Mammary epithelial cell (primary cell): ENCODE measurements at regions not wholly inside any gene's neighbourhood (a gene's known extent, or its start where the extent isn't known, plus 50 kb on each side); places are given as distances from the start of the nearest gene placed in this dataset.

Experiments used
- EZH2 ChIP-seq: IDR thresholded peaks from 2 replicates; pipeline ENCODE4 v1.6.1; 2012; ENCODE audit warnings: low read length, inconsistent platforms, borderline replicate concordance
- TF ChIP-seq, protein P1 (sequence below), 2 donors: IDR thresholded peaks in 1 of 2; conservative IDR thresholded peaks in 1 of 2; 2 replicates each; pipeline ENCODE4 v1.5.1; 2011 to 2012; ENCODE audit warnings: inconsistent platforms in 2 of 2, low read length in 2 of 2, mild to moderate bottlenecking in 2 of 2, control low read depth in 1 of 2, low read depth in 1 of 2; ENCODE audit not compliant: insufficient read depth in 1 of 2; ENCODE audit errors: extremely low read depth in 1 of 2

DNA sequence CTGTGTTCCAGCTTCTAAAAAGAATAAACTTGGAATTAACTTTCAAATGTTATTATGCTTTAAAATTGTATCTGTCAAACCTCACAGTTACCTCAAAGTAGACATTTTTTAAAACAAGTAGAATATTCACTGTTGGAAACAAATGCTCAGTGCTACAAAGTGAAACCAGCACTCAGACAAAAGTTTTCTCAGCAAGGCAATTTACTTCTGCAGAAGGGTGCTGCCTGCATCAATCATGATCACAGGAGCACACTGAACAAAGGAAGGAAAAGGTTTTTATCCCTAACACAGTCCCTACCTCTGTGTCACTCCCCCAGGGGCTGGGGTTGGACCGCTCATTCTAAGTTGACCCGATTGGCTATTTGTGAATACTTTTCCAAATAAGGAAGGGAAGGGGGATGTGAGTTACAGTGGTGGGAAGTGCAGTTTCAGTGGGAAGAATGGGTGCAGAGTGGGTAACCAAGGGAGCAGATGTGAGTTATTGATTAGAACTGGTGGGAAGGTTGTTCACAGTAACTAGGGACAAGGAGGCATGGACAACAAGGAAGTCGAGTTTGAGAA is 63.0 kb upstream of the CDK20 start:
- TF ChIP-seq, protein P1, sequence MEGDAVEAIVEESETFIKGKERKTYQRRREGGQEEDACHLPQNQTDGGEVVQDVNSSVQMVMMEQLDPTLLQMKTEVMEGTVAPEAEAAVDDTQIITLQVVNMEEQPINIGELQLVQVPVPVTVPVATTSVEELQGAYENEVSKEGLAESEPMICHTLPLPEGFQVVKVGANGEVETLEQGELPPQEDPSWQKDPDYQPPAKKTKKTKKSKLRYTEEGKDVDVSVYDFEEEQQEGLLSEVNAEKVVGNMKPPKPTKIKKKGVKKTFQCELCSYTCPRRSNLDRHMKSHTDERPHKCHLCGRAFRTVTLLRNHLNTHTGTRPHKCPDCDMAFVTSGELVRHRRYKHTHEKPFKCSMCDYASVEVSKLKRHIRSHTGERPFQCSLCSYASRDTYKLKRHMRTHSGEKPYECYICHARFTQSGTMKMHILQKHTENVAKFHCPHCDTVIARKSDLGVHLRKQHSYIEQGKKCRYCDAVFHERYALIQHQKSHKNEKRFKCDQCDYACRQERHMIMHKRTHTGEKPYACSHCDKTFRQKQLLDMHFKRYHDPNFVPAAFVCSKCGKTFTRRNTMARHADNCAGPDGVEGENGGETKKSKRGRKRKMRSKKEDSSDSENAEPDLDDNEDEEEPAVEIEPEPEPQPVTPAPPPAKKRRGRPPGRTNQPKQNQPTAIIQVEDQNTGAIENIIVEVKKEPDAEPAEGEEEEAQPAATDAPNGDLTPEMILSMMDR (conservative IDR thresholded peaks at IDR 0.05 in 1 of 2, IDR thresholded peaks at IDR 0.05 in 1 of 2; ENCODE audit: extremely low read depth in 1 of 2, insufficient read depth in 1 of 2, low read depth in 1 of 2, low read length in 2 of 2), result no peak
- TF ChIP-seq EZH2, result no peak
